Lung (tissue), 11 donors: ENCODE measurements at regions not wholly inside any gene's neighbourhood (a gene's known extent, or its start where the extent isn't known, plus 50 kb on each side); places are given as distances from the start of the nearest gene placed in this dataset.
A peak's percentile ranks its signal among the peaks of the same experiment; 100 is the strongest.

ENCODE experiments used
- ATAC-seq: fragments of 200-7000 bp; cut with Tn5 transposase; one replicate; pipeline ENCODE4 v1.9.1; 2020; ENCODE audit warnings: moderate number of reproducible peaks; ENCODE audit not compliant: insufficient read depth, low FRiP score
- DNase-seq, 3 donors: peaks; one replicate each; pipeline ENCODE4 v3.0.0-alpha.2; 2013 to 2017
- H3K27ac ChIP-seq, 2 donors: one replicate each; pipeline ENCODE4 v1.5.1; 2013; ENCODE audit warnings: mild to moderate bottlenecking in 2 of 2, moderate library complexity in 2 of 2, control low read depth in 1 of 2, inconsistent platforms in 1 of 2, low read depth in 1 of 2, low read length in 1 of 2
- H3K27me3 ChIP-seq, 3 donors: one replicate each; pipeline ENCODE4 v1.5.1; 2013; ENCODE audit warnings: low read length in 2 of 3; ENCODE audit not compliant: control insufficient read depth in 3 of 3, insufficient read depth in 3 of 3
- H3K36me3 ChIP-seq, 4 donors: one replicate each; pipeline ENCODE4 v1.5.1; 2013; ENCODE audit warnings: low read length in 4 of 4, mild to moderate bottlenecking in 1 of 4, moderate library complexity in 1 of 4; ENCODE audit not compliant: control insufficient read depth in 4 of 4, insufficient read depth in 4 of 4
- H3K4me1 ChIP-seq, 5 donors: one replicate each; pipeline ENCODE4 v1.5.1; 2013; ENCODE audit warnings: low read length in 5 of 5, mild to moderate bottlenecking in 2 of 5, moderate library complexity in 1 of 5; ENCODE audit not compliant: control insufficient read depth in 5 of 5, insufficient read depth in 5 of 5
- H3K4me3 ChIP-seq: one replicate; pipeline ENCODE4 v1.5.1; 2013; ENCODE audit warnings: mild to moderate bottlenecking, control low read depth, moderate library complexity
- H3K9ac ChIP-seq, 2 donors: one replicate each; pipeline ENCODE4 v1.5.1; 2013; ENCODE audit warnings: low read length in 2 of 2, control low read depth in 1 of 2; ENCODE audit not compliant: insufficient read depth in 1 of 2
- H3K9me3 ChIP-seq, 4 donors: one replicate each; pipeline ENCODE4 v1.5.1; 2013; ENCODE audit warnings: low read length in 3 of 4, mild to moderate bottlenecking in 1 of 4, moderate library complexity in 1 of 4; ENCODE audit not compliant: control insufficient read depth in 4 of 4, insufficient read depth in 3 of 4
- CTCF ChIP-seq: IDR thresholded peaks from 2 replicates; pipeline ENCODE4 v1.5.1; 2012; ENCODE audit warnings: mild to moderate bottlenecking; ENCODE audit errors: control extremely low read depth, extremely low read depth
- WGBS, 2 donors: extraction: QIAGEN DNeasy Blood & Tissue Kit; methylation state at CpG; one replicate each; pipeline ENCODE4 v1.1.7; 2013; 5-methylcytosine and 5-hydroxymethylcytosine counted together
- donor health status: control.
- donor health status: control.
- donor health status: Bipolar disorder and iron deficiency.
- donor health status: healthy.
- donor health status: DM: yes; HTN: yes; CAD: no.

- Histone ChIP-seq H3K9ac (no peak overlapping the region), H3K4me1 (peaks cover 0 to 2% (median 0%) of the 10 kb centered on the region in 5 donors), H3K9me3 (peaks cover 0 to 5% (median 0%) of the 10 kb centered on the region in 4 donors), H3K4me3 (no peak overlapping the region), H3K36me3 (no peaks in the 10 kb centered on the region), H3K27me3 (peaks cover 0 to 57% (median 50%) of the 10 kb centered on the region in 3 donors), H3K27ac (no peak overlapping the region)
- no peak for DNase-seq
- TF ChIP-seq CTCF: no peak
- no peak for ATAC-seq
- WGBS, 2 donors: 76 to 92% methylated on average over 10 to 11 of the region's 11 CpGs
Measured at GRCh38 chrX:115966920-115967319, 203.6 kb upstream of the AGTR2 start.

- peak; percentile 42 to 67 (median 46) for DNase-seq
- peaks cover 0 to 60% (median 57%) of the 10 kb centered on the region in 3 donors for H3K27me3 ChIP-seq
- ATAC-seq: peak; percentile 88
Measured at GRCh38 chrX:115968436-115969252, 201.9 kb upstream of the AGTR2 start.

GRCh38 chrX:115970718-115971117, 199.8 kb upstream of the AGTR2 start:
- H3K4me1 ChIP-seq: peaks cover 0 to 2% (median 0%) of the 10 kb centered on the region in 5 donors
- no peak for DNase-seq
- TF ChIP-seq CTCF: no peak
- H3K9ac ChIP-seq: no peak overlapping the region
- ATAC-seq: no peak
- H3K27ac ChIP-seq: no peak overlapping the region
- H3K36me3 ChIP-seq: no peaks in the 10 kb centered on the region
- H3K4me3 ChIP-seq: no peak overlapping the region
- 57 to 87% methylated on average over 5 of the region's 5 CpGs for WGBS, 2 donors
- H3K27me3 ChIP-seq: peaks cover 0 to 62% (median 55%) of the 10 kb centered on the region in 3 donors
- H3K9me3 ChIP-seq: peaks cover 0 to 9% (median 5%) of the 10 kb centered on the region in 4 donors

More at GRCh38 chrX:115968436-115969252, 201.9 kb upstream of the AGTR2 start:
- 0 to 14% methylated on average over 26 to 48 of the region's 48 CpGs for WGBS, 2 donors
- Histone ChIP-seq H3K4me1 (peaks cover 0 to 2% (median 0%) of the 10 kb centered on the region in 5 donors), H3K36me3 (no peaks in the 10 kb centered on the region), H3K4me3 (peak overlapping the region; percentile 36), H3K9ac (no peak overlapping the region), H3K9me3 (peaks cover 0 to 6% (median 2%) of the 10 kb centered on the region in 4 donors), H3K27ac (peak overlapping the region; percentile 30 to 48)
- TF ChIP-seq CTCF: no peak
